ENCODE measurements at regions not wholly inside any gene's neighbourhood (a gene's known extent, or its start where the extent isn't known, plus 50 kb on each side); places are given as distances from the start of the nearest gene placed in this dataset.

GRCh38 chr5:9720361-9720760, 90.2 kb upstream of the TAS2R1 start:
- DNase-seq, result no peak

- no peak for DNase-seq
Observed at GRCh38 chr5:9716838-9717281, 86.7 kb upstream of the TAS2R1 start.

GRCh38 chr5:9715891-9716335, 85.8 kb upstream of the TAS2R1 start:
- DNase-seq, result no peak

GRCh38 chr5:9713959-9714586, 83.9 kb upstream of the TAS2R1 start:
- no peak for DNase-seq

- DNase-seq, result no peak
Observed at GRCh38 chr5:9713356-9713755, 83.2 kb upstream of the TAS2R1 start.

- no peak for DNase-seq
Observed at GRCh38 chr5:9712911-9713310, 82.8 kb upstream of the TAS2R1 start.

GRCh38 chr5:9712506-9712905, 82.4 kb upstream of the TAS2R1 start:
- DNase-seq, result no peak

- DNase-seq, result no peak
Observed at GRCh38 chr5:9710069-9710468, 79.9 kb upstream of the TAS2R1 start.

- DNase-seq, result no peak
Observed at GRCh38 chr5:9707732-9708462, 77.7 kb upstream of the TAS2R1 start.

- DNase-seq, result no peak
Observed at GRCh38 chr5:9699681-9700080, 69.5 kb upstream of the TAS2R1 start.

GRCh38 chr5:9698841-9699240, 68.7 kb upstream of the TAS2R1 start:
- no peak for DNase-seq

GRCh38 chr5:9698125-9698826, 68.1 kb upstream of the TAS2R1 start:
- no peak for DNase-seq

GRCh38 chr5:9692576-9692975, 62.4 kb upstream of the TAS2R1 start:
- DNase-seq, result no peak

- no peak for DNase-seq
Observed at GRCh38 chr5:9691261-9691660, 61.1 kb upstream of the TAS2R1 start.

- no peak for DNase-seq
Observed at GRCh38 chr5:9690751-9691150, 60.6 kb upstream of the TAS2R1 start.

- no peak for DNase-seq
Observed at GRCh38 chr5:9686216-9686615, 56.1 kb upstream of the TAS2R1 start.

GRCh38 chr5:9681706-9682105, 51.6 kb upstream of the TAS2R1 start:
- DNase-seq, result no peak
